ENCODE measurements at regions not wholly inside any gene's neighbourhood (a gene's known extent, or its start where the extent isn't known, plus 50 kb on each side); places are given as distances from the start of the nearest gene placed in this dataset.

DNA sequence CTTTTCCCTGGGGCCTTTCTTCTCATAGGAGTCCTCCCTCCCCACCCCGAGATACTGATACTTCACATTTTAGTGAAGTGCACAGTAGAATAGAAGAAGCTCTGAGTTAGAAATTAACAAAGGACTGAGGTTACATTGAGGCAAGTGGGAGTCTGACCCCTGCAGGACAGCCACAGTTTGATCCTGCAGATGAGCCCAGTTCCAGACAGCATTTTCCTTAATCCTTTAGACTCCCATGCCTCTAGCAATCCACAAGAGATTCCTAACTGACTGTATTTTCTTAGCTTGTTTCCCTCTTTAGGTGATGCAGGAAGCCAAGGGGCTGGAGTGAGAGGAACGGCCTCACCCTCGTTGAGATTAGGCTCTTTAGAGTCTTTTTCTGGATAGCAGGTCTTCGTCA is 204.0 kb downstream of the CYRIA start:
- TF ChIP-seq, protein P1, sequence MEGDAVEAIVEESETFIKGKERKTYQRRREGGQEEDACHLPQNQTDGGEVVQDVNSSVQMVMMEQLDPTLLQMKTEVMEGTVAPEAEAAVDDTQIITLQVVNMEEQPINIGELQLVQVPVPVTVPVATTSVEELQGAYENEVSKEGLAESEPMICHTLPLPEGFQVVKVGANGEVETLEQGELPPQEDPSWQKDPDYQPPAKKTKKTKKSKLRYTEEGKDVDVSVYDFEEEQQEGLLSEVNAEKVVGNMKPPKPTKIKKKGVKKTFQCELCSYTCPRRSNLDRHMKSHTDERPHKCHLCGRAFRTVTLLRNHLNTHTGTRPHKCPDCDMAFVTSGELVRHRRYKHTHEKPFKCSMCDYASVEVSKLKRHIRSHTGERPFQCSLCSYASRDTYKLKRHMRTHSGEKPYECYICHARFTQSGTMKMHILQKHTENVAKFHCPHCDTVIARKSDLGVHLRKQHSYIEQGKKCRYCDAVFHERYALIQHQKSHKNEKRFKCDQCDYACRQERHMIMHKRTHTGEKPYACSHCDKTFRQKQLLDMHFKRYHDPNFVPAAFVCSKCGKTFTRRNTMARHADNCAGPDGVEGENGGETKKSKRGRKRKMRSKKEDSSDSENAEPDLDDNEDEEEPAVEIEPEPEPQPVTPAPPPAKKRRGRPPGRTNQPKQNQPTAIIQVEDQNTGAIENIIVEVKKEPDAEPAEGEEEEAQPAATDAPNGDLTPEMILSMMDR (IDR thresholded peaks at IDR 0.05): no peak
- no peak for TF ChIP-seq POLR2A (IDR thresholded peaks at IDR 0.05)
